Astrocyte of the cerebellum (primary cell): ENCODE measurements at regions not wholly inside any gene's neighbourhood (a gene's known extent, or its start where the extent isn't known, plus 50 kb on each side); places are given as distances from the start of the nearest gene placed in this dataset.

Source experiments
- DNase-seq: peaks from one replicate; pipeline ENCODE4 v3.0.0-alpha.2; 2011; ENCODE audit warnings: low read depth
- H3K4me3 ChIP-seq: 2 replicates; pipeline ENCODE4 v1.5.1; 2011; ENCODE audit warnings: mild to moderate bottlenecking, low read depth, low read length, moderate library complexity
- in situ Hi-C: cut with HindIII; loops from 2 replicates; pipeline ENCODE4 v1.10.0; 2017; ENCODE audit warnings: low sequenced_read_pairs
- TF ChIP-seq, protein P1 (sequence below): IDR thresholded peaks from 2 replicates; pipeline ENCODE4 v1.5.1; 2012; ENCODE audit warnings: low read length, low read depth, moderate library complexity, mild to moderate bottlenecking; ENCODE audit errors: missing control alignments

GRCh38 chr9:30732060-30732459 is 1652.4 kb upstream of the ACO1 start:
- TF ChIP-seq, protein P1, sequence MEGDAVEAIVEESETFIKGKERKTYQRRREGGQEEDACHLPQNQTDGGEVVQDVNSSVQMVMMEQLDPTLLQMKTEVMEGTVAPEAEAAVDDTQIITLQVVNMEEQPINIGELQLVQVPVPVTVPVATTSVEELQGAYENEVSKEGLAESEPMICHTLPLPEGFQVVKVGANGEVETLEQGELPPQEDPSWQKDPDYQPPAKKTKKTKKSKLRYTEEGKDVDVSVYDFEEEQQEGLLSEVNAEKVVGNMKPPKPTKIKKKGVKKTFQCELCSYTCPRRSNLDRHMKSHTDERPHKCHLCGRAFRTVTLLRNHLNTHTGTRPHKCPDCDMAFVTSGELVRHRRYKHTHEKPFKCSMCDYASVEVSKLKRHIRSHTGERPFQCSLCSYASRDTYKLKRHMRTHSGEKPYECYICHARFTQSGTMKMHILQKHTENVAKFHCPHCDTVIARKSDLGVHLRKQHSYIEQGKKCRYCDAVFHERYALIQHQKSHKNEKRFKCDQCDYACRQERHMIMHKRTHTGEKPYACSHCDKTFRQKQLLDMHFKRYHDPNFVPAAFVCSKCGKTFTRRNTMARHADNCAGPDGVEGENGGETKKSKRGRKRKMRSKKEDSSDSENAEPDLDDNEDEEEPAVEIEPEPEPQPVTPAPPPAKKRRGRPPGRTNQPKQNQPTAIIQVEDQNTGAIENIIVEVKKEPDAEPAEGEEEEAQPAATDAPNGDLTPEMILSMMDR = no peak
- in situ Hi-C loops = no loop called here
- no peak overlapping the region for H3K4me3 ChIP-seq
- no peak for DNase-seq

GRCh38 chr9:30744871-30745270 is 1639.6 kb upstream of the ACO1 start:
- in situ Hi-C loops = no loop called here
- DNase-seq = no peak
- no peak overlapping the region for H3K4me3 ChIP-seq
- TF ChIP-seq, protein P1 = no peak

DNA sequence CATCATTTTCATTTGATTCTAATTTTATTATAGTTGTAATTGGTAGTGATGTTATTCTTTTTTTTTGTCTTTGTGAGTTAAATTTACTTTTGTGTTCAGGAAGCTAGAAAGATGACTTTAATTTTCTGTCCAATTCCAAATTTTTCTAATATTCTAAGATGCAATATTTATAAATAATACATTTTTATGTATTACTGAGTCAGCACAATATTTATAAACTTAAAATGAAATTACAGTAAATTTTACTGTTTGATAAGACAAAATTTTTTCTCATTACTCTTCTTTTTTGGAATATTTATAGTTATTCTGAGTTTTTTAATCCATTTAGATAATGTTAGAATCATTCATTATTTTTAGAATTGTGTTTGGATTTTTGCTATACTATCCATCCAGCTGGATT is 1637.9 kb upstream of the ACO1 start:
- TF ChIP-seq, protein P1 = no peak

DNA sequence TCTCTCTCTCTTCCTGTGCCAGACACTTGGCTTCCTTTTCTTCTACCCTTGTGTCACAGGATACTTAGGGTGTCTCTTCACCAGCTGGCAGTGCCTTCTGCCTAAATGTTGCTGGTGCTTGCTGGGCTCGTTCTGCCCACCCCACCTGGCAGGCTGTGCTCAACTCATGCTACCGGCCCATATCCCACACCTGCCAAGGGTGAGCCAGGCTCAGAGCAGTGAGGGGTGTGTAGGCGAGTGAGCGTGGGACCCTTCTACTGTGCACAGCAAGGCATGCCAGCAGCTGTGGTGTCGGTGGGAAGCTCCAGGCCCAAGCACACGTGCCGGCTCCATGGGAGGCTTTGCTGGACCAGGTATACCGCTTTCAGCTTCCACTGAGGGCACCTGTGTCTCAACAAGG is 1626.7 kb upstream of the ACO1 start:
- H3K4me3 ChIP-seq = no peak overlapping the region
- DNase-seq = no peak
- TF ChIP-seq, protein P1 = no peak
- in situ Hi-C loops = no loop called here

More for the DNA sequence above, 1637.9 kb upstream of the ACO1 start:
- no peak for DNase-seq
- in situ Hi-C loops = no loop called here
- H3K4me3 ChIP-seq = no peak overlapping the region

DNA sequence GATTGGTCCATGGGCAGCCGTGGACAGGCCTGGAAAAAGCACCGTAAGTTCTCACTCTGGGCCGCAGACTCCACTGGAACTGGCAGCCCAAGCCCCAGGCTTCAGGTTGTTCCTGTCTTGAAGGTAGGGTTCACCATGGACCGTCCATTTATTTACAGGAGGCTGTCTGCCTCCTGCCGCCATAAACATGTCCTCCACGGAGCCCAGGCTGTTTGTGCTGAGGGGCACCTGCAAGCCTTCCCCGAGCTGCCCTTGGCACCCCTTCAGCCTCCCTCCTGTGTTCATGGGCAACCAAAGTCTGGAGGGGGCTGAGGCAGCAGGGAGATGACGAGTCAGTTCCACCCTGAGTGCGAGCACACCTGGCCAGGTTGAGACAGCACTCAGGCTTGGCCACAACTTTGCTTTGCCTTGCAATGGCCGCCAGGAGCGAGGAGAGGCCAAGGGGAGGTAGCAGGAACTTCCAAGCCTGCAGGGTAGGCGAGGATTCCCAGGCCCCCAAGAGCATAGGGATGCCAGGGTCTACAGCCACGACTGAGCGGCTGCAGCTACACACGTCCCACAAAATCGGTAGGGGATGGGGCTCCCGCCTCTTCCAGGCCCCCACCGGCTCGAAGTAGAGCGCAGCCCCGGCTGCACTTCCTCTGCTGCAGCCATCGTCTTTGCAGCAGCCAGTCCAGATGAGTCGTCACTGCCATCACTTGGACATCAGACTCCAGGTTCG is 1625.6 kb upstream of the ACO1 start:
- in situ Hi-C loops = no loop called here
- TF ChIP-seq, protein P1 = no peak
- no peak for DNase-seq
- H3K4me3 ChIP-seq = no peak overlapping the region

DNA sequence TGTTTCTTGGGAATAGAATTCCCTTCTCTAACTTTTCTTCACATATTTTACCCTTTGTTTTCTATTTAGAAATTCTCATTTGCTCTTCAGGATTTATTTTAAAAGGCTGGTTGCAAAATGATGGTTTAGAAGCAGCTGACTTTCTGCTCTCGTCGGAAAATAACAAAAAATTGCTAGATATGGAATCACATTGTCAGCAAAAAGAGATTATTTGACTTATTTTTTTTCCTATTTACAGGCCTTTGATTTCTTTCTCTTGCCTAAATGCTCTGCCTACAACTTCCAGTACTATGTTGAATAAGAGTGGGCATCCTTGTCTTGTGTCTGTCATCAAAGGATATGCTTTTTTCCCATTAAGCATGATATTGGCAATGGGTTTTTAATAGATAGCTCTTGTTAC is 1619.1 kb upstream of the ACO1 start:
- in situ Hi-C loops = no loop called here
- TF ChIP-seq, protein P1 = no peak
- no peak for DNase-seq
- H3K4me3 ChIP-seq = no peak overlapping the region
